ENCODE measurements at regions not wholly inside any gene's neighbourhood (a gene's known extent, or its start where the extent isn't known, plus 50 kb on each side); places are given as distances from the start of the nearest gene placed in this dataset.
A peak's percentile ranks its signal among the peaks of the same experiment; 100 is the strongest.

DNA sequence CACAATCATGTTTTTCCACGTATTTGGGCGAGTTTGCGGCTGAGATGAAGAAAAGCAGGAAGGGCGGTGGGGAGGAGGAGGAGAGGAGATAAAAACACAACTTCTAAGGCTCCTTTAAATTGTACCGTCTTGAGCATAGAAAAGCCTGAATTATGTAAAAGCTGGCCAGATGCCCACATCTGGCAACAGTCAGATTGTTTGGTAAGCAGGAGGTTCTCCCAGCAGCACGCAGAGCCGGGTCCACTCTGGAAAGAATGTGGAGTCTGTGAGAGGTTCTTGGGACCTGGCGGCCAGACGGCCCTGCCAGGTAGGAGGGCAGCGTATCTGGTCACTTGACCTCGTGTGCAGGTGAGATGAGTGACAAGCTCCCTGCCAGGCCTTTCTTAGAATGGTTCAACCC is 215.3 kb upstream of the APCDD1 start:
- TF ChIP-seq, protein P1, sequence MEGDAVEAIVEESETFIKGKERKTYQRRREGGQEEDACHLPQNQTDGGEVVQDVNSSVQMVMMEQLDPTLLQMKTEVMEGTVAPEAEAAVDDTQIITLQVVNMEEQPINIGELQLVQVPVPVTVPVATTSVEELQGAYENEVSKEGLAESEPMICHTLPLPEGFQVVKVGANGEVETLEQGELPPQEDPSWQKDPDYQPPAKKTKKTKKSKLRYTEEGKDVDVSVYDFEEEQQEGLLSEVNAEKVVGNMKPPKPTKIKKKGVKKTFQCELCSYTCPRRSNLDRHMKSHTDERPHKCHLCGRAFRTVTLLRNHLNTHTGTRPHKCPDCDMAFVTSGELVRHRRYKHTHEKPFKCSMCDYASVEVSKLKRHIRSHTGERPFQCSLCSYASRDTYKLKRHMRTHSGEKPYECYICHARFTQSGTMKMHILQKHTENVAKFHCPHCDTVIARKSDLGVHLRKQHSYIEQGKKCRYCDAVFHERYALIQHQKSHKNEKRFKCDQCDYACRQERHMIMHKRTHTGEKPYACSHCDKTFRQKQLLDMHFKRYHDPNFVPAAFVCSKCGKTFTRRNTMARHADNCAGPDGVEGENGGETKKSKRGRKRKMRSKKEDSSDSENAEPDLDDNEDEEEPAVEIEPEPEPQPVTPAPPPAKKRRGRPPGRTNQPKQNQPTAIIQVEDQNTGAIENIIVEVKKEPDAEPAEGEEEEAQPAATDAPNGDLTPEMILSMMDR (conservative IDR thresholded peaks at IDR 0.05; ENCODE audit: low read depth, low read length) = no peak
- peak; percentile 71 for DNase-seq (ENCODE audit: low read depth)
- no peak overlapping the region for H3K4me3 ChIP-seq (ENCODE audit: low read depth, low read length)

DNA sequence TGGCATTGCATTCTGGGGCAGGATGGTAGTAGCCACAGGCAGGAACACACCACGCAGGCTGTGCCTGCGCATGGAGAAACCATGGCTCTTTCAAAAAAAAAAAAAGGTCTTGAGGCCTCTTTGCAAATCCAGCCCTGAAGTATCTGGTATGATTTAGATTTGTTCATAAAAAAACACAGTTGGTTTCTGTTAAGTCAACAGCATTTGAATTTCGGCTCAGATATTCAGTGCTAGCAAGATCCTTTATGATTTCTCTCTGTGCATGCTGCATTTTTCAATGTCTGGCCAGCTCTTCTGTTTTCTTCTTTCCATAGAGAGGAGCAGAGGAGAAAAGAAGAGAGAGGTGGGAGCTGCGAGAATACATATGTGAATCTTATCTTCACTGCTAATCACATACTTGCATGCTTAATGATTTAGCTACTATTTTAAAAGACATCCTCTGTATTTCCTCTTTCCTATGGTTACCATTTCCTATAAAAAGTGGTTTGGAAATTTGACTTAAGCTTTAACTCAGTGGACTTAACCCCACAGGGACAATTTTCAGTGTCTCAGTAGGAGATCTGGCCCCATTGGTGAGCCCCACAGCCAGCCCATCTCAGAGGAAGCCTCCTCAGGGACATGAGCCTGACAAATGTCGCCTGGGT is 214.3 kb upstream of the APCDD1 start:
- no peak for DNase-seq (ENCODE audit: low read depth)

DNA sequence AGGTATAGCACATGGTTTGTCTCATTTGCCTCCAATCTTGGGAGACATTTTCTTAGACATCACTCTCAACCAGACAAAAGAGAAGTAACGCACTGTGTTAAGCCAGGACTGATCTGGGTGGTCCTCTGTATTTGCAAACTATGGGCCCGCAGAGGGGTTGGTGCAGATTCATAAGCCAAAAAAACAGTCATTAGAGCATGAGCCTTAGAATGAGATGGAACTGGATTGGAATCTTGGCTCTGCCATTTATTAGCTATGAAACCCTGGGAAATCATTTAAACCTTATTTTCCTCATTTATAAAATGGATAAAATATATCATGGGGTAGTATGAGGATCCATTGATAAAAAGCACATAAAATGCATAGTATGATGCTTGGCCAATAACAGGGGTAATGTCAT is 213.5 kb upstream of the APCDD1 start:
- no peak overlapping the region for H3K4me3 ChIP-seq (ENCODE audit: low read depth, low read length)
- no peak for DNase-seq (ENCODE audit: low read depth)
- TF ChIP-seq, protein P1 (conservative IDR thresholded peaks at IDR 0.05; ENCODE audit: low read depth, low read length) = no peak

More for the DNA sequence above, 214.3 kb upstream of the APCDD1 start:
- no peak overlapping the region for H3K4me3 ChIP-seq (ENCODE audit: low read depth, low read length)
- TF ChIP-seq, protein P1 (conservative IDR thresholded peaks at IDR 0.05; ENCODE audit: low read depth, low read length) = no peak

DNA sequence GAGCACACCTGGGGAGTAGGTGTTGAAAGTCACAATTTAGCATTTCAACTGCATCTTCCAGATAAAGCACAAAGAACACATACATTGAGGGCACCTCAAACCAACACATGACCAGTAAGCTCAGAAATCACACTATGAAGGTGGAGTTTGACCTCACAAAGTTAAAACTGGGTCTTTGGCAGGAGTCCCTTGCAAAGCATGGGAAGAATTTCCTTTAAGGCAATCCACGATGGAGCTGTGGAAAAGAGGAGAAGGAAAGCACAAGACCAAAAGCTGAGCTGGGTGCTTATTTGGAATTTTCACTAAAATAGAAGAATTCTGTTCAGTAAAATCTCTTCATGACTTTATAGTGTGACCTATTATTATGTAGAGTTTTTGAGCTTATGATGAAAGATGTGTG is 212.9 kb upstream of the APCDD1 start:
- TF ChIP-seq, protein P1 (conservative IDR thresholded peaks at IDR 0.05; ENCODE audit: low read depth, low read length) = no peak
- no peak overlapping the region for H3K4me3 ChIP-seq (ENCODE audit: low read depth, low read length)
- DNase-seq (ENCODE audit: low read depth) = no peak

DNA sequence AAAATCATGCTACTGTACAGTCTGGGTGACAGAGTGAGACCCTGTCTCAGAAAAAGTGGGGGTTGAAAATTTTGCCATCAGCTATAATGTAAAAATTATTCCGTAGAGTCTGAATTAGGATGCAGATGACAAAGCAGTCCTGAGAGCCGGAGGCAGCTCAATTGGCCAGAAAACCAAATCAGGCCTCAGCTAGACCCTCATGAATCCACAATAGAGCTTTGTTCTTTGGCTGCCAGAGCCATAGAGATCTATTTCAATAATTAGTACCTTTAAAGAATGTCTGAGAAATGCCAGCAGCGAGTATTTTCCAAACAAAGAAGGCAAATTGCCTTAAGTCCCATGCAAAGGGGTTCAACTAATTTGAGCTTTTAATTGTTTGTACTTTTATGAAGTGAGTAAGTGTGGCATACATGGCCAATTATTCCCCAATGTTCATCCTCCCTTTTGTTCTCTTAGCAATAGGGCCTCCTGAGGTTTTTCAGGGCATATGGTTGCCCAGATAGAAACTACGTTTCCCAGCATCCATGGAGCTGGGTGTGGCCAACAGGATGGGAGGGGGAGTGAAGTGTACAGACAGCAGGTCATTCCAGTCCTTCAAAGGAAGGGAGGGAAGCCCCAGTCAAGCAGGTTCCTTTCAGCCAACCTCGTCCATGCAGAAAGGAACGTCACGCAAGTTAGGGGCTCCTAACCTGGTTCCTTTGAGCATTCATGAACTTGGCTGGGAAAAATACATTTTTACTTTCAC is 211.3 kb upstream of the APCDD1 start:
- TF ChIP-seq, protein P1 (conservative IDR thresholded peaks at IDR 0.05; ENCODE audit: low read depth, low read length) = no peak
- H3K4me3 ChIP-seq (ENCODE audit: low read depth, low read length) = no peak overlapping the region
- no peak for DNase-seq (ENCODE audit: low read depth)

DNA sequence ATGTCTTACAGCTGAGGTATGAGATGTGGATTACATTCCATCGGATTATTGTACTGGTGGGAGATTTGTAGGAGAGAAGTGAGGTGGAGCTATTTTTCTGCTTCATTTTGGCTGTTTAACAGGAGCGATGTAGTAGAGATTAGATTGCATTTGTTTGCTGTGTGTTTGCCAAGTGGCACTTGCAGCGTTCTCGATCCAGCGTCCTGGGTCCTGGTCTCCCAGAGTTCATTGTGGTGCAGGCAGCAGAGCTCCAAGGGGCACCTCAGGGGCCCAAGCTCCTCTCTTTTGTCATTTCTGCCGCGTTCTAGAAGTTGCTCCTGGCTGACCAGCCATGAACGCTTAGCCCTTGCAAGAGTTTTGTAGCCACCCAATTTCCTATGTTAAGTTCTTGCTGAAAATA is 210.1 kb upstream of the APCDD1 start:
- TF ChIP-seq, protein P1 (conservative IDR thresholded peaks at IDR 0.05; ENCODE audit: low read depth, low read length) = no peak
- H3K4me3 ChIP-seq (ENCODE audit: low read depth, low read length) = no peak overlapping the region
- no peak for DNase-seq (ENCODE audit: low read depth)

Measured in choroid plexus epithelial cell (primary cell).